Skeletal muscle satellite cell (primary cell): ENCODE measurements at regions not wholly inside any gene's neighbourhood (a gene's known extent, or its start where the extent isn't known, plus 50 kb on each side); places are given as distances from the start of the nearest gene placed in this dataset.
"Not testable (repeated sequence)": the region's sequence is repeated elsewhere in the genome, so short reads cannot be mapped to it uniquely, and the experiment has no call there.

Source experiments
- H3K27me3 ChIP-seq: 2 replicates; pipeline ENCODE4 v1.7.0; 2013; ENCODE audit warnings: low read length; ENCODE audit not compliant: control insufficient read depth, insufficient read depth
- H3K36me3 ChIP-seq: 2 replicates; pipeline ENCODE4 v1.7.0; 2013; ENCODE audit warnings: mild to moderate bottlenecking, control low read depth, low read length; ENCODE audit not compliant: insufficient read depth
- H3K4me1 ChIP-seq: 2 replicates; pipeline ENCODE4 v1.7.0; 2013; ENCODE audit warnings: low read length; ENCODE audit not compliant: control insufficient read depth, insufficient read depth
- H3K4me2 ChIP-seq: 2 replicates; pipeline ENCODE4 v1.7.0; 2013; ENCODE audit warnings: mild to moderate bottlenecking, low read length
- H3K4me3 ChIP-seq: 2 replicates; pipeline ENCODE4 v1.7.0; 2013; ENCODE audit warnings: low read length
- H3K9ac ChIP-seq: 2 replicates; pipeline ENCODE4 v1.7.0; 2013; ENCODE audit warnings: mild to moderate bottlenecking, low read depth, low read length, moderate library complexity
- H3K9me3 ChIP-seq: replicated peaks from 2 replicates; pipeline ENCODE4 v1.7.0; 2013; ENCODE audit warnings: mild to moderate bottlenecking, control low read depth, low read length

DNA sequence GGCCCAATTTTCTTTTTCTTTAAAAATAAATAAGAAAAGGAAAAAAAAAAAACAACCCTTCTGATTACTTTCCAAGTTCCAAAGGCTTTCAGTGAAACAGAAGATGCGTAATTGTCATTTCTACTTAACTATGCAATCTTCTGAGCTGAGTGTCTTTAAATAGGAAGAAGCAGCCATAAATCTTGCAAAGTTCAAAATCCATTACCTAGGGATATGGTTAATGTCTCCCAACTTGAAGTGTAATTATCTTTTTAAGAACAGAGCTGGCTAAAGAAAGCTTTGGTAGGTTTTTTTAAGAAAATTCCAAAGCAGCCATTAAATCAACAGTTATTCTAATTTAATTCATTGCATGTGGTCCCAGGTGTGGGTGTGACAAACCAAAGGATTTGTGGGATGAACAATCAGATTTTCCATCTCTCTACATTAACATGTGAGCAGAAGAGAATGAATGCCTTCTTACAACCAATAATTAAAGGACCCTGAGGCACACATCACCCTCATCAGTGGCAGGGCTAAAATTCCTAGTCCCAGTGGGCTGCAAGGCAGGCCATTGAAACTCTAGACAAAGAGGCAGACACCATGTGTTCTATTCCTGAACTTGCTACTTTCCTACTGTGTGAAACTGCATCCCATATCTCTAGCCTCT is 419.2 kb downstream of the REEP3 start:
- peaks cover 10% of the 10 kb centered on the region for H3K27me3 ChIP-seq
- no peaks in the 10 kb centered on the region for H3K9me3 ChIP-seq
- H3K4me1 ChIP-seq: no peaks in the 10 kb centered on the region
- H3K36me3 ChIP-seq: no peaks in the 10 kb centered on the region
- no peak overlapping the region for H3K4me2 ChIP-seq
- no peak overlapping the region for H3K9ac ChIP-seq
- H3K4me3 ChIP-seq: no peak overlapping the region

DNA sequence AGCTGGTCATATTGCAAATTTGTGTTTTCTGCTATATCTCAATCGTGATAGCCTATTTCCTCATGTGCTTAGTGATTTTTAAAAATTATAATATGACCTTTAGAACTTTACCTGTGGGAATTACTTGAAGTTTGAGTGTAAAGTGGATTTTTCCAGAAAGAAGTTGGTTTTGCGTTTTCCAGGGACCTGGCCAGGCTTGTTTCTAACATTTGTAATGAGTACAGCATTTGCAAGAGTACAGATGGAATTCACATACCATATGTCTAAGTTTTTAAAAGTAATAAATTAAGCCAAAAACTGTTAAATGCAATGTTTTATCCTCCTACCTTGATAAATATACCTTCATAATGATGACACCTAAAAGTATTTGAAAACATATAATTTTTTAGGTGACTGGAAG is 443.2 kb downstream of the REEP3 start:
- no peaks in the 10 kb centered on the region for H3K36me3 ChIP-seq
- H3K27me3 ChIP-seq: no peaks in the 10 kb centered on the region

DNA sequence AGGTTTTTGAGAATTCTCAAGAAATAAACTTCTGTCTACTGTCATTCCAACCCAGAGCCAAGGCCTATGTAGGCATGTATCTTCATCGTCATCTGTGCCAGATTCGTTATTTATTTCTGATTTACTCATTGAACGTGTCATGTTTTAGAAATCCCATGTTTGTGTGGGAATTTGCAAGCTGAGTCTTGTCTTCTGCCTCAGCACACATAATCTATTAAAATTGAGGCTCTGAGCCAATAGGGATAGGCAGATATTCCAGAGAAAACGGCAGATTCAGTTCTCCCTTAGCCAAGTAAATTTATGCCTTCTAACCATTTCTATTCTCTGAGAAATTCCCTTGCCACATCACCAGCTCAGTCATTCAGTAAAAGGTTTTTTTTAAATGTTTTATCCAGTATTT is 444.6 kb downstream of the REEP3 start:
- H3K9me3 ChIP-seq: no peaks in the 10 kb centered on the region
- no peak overlapping the region for H3K9ac ChIP-seq
- H3K27me3 ChIP-seq: no peaks in the 10 kb centered on the region
- H3K4me3 ChIP-seq: no peak overlapping the region
- H3K4me1 ChIP-seq: no peaks in the 10 kb centered on the region
- H3K4me2 ChIP-seq: no peak overlapping the region
- H3K36me3 ChIP-seq: no peaks in the 10 kb centered on the region

More for the DNA sequence above, 443.2 kb downstream of the REEP3 start:
- Histone ChIP-seq H3K9ac (no peak overlapping the region), H3K4me1 (no peaks in the 10 kb centered on the region), H3K4me2 (no peak overlapping the region), H3K4me3 (no peak overlapping the region), H3K9me3 (no peaks in the 10 kb centered on the region)

DNA sequence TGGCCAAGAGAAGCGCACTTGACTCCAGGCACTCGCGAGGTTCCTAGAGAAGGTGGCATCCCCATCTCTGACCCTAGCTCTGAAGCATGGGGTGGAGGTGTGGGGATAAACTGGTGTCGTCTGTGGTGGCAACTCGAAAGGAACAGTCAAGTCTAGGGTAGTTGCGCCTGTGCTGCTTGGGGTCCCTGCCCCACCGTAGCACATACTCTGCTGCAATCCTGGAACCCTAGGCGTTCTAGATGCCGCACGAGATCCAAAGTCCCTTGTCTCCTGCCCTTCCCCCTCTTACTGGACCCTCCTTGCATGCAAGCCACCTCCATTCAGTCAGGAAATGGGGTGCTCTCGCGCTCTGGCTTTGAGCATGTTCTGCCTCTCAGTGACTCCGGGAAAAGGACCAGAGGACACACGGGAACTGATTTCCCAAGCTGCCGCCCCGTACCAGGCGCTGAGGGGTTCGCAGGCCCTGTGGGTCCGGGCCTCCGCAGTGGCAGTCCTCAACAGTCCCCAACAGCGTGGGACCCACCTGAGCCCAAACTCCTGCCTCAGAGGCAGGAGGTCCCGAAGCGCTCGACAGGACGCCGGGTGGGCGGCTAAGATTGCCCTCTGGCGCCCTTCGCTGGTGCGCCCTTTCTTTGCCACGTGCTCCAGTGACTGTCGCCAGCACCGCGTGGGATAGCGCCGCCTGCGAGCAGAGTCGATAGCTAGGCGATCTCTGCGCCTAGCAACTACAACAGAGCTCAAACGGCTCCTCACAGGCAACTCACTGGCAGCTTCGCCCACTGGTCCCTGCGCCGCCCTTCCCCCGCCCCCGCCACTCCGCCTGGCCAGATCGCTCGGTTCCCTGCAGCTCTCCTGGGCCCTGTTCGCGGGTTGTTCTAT is 452.0 kb downstream of the REEP3 start:
- Histone ChIP-seq H3K9me3 (no peaks in the 10 kb centered on the region), H3K36me3 (no peaks in the 10 kb centered on the region), H3K4me3 (no peak overlapping the region), H3K4me2 (no peak overlapping the region), H3K27me3 (peaks cover 3% of the 10 kb centered on the region), H3K9ac (no peak overlapping the region), H3K4me1 (no peaks in the 10 kb centered on the region)

DNA sequence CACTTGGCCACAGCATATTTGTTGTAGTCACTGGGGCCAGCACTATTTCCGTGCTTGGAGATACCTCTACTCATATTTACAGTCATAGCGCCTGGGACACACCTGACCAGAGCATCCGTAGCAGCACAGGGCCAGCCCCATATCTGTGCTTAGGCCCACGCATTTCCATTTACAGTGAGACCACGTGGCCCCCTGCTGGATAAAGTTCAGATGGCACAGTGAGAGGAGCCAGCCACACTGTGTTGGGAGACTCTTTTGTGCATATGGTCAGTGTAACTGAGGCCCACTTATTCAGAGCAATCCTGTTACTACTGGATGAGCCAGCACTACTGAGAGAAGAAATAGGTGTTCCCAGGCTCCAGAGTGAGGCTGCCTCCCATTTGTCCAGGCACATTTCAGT is 455.3 kb downstream of the REEP3 start:
- Histone ChIP-seq H3K9ac (no peak overlapping the region), H3K4me2 (no peak overlapping the region), H3K4me3 (no peak overlapping the region), H3K36me3 (no peaks in the 10 kb centered on the region), H3K4me1 (no peaks in the 10 kb centered on the region), H3K27me3 (peaks cover 3% of the 10 kb centered on the region), H3K9me3 (no peaks in the 10 kb centered on the region)

DNA sequence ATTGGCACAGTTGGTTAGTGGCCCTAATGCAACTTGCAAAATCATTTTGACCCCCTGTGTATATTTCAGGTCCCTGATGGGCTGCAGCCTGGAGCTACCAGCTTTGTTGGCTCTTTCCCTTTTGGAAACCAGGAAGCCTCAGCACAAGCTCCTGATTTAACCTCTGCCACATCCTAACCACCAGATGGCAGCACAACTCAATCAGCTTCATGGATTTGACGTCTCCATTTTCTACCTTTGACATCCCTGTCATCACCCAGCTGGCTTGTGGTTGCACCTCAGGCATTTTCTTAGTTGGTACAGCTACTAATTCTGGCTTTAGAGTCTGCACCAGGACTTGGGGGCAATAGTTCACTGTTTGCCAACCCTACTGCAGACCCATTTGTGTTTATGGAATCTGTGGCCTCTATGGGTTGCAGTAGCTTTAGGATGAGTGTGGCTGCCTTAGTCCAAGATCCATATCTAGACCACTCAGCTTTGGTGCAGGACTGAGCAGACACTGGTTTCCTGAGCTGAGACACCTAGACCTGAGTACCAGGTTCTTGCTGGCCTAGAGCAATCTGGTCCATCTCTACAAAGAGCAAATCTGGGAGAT is 456.2 kb downstream of the REEP3 start:
- Histone ChIP-seq H3K36me3 (no peaks in the 10 kb centered on the region), H3K4me2 (no peak overlapping the region), H3K27me3 (peaks cover 3% of the 10 kb centered on the region), H3K9ac (no peak overlapping the region), H3K9me3 (no peaks in the 10 kb centered on the region), H3K4me1 (no peaks in the 10 kb centered on the region), H3K4me3 (no peak overlapping the region)

DNA sequence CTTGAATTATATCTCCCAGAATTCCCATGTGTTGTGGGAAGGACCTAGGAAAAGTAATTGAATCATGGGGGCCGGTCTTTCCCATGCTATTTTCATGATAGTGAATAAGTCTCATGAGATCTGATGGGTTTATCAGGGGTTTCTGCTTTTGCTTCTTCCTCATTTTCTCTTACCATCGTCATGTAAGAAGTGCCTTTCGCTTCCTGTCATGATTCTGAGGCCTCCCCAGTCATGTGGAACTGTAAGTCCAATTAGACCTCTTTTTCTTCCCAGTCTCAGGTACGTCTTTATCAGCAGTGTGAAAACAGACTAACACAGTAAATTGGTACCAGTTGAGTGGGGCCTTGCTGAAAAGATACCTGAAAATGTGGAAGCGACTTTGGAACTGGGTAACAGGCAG is 459.7 kb downstream of the REEP3 start:
- H3K9ac ChIP-seq, H3K9me3 ChIP-seq, H3K4me2 ChIP-seq, H3K4me1 ChIP-seq, H3K27me3 ChIP-seq, H3K4me3 ChIP-seq, H3K36me3 ChIP-seq: not testable (repeated sequence)

DNA sequence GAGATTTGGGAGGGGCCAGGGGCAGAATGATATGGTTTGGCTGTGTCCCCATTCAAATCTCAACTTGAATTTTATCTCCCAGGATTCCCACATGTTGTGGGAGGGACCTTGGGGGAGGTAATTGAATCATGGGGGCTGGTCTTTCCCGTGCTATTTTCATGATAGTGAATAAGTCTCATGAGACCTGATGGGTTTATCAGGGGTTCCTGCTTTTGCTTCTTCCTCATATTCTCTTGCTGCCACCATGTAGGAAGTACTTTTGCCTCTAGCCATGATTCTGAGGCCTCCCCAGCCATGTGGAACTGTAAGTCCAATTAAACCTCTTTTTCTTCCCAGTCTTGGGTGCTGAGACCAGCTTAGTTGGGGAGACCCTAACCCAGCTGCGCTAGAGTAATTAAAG is 462.9 kb downstream of the REEP3 start:
- not testable (repeated sequence) for H3K9ac ChIP-seq, H3K36me3 ChIP-seq, H3K27me3 ChIP-seq, H3K4me1 ChIP-seq, H3K9me3 ChIP-seq, H3K4me3 ChIP-seq, H3K4me2 ChIP-seq

DNA sequence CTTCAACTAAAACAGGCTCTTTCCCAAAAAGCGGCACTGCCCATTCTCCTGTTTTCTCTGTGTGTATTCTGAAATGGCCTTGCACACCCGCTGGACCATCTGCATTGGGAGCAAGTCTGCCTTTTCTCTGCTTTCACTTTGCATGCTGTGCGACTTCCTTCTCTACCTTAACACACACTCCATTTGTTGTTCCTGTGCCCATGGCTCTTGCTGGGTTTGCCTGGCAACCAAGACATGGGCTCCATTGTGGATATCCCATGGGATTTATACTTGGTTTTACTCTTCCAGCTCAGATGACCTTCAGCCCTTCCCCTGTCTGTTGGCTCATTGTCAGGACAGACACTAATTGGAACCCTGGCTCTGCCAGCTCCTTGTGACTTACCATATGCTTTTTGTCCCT is 465.3 kb downstream of the REEP3 start:
- no peak overlapping the region for H3K4me2 ChIP-seq
- H3K4me1 ChIP-seq: no peaks in the 10 kb centered on the region
- no peak overlapping the region for H3K9ac ChIP-seq
- no peak overlapping the region for H3K4me3 ChIP-seq
- H3K36me3 ChIP-seq: no peaks in the 10 kb centered on the region
- H3K27me3 ChIP-seq: no peaks in the 10 kb centered on the region
- H3K9me3 ChIP-seq: no peaks in the 10 kb centered on the region

DNA sequence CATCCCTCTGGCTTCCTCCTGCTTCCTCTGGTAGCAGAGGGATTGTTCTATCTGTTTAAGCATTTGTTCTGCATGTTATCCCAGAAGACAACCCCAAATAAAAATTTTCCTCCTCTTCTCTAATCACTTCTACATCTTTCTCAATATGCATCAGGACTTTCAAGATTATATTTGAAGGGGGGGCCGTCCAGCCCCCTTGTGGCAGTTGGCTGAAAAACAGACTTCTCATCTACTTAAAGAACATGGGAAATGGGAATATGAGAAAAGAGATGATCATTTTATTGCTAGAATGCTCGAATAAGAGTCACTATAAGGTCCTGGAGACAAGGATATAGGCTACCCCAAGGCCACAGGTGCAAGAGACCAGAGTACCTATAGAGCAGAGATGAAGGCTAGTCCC is 466.0 kb downstream of the REEP3 start:
- H3K9ac ChIP-seq: no peak overlapping the region
- no peaks in the 10 kb centered on the region for H3K4me1 ChIP-seq
- H3K9me3 ChIP-seq: no peaks in the 10 kb centered on the region
- no peak overlapping the region for H3K4me3 ChIP-seq
- H3K4me2 ChIP-seq: no peak overlapping the region
- no peaks in the 10 kb centered on the region for H3K27me3 ChIP-seq
- no peaks in the 10 kb centered on the region for H3K36me3 ChIP-seq

DNA sequence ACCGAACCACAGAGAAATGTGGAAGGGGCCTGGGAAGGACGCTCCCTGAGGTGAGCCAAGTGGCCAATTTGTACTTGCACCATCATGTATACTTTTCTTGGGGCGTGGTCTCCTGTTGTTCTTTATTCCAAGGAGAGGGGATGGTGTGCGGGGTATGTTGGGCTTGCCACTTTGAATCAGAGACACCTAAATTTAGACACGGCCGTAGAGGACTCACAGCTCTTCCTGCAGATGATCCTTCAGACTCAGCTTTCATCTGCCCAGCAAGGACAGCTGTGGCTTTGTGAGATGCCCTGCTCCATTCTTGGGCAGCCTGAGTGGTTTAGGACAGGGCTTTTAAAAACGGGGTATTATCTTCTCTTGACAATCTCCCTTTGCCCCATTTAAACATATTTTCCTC is 473.2 kb downstream of the REEP3 start:
- no peaks in the 10 kb centered on the region for H3K4me1 ChIP-seq
- no peaks in the 10 kb centered on the region for H3K27me3 ChIP-seq
- H3K36me3 ChIP-seq: no peaks in the 10 kb centered on the region
- H3K4me2 ChIP-seq: no peak overlapping the region
- H3K4me3 ChIP-seq: no peak overlapping the region
- no peak overlapping the region for H3K9ac ChIP-seq
- no peaks in the 10 kb centered on the region for H3K9me3 ChIP-seq
